HepG2 (cell line): ENCODE measurements at regions not wholly inside any gene's neighbourhood (a gene's known extent, or its start where the extent isn't known, plus 50 kb on each side); places are given as distances from the start of the nearest gene placed in this dataset.

Source experiments
- ATAC-seq: fragments of 200-7000 bp; cut with Tn5 transposase; 3 replicates; pipeline ENCODE4 v1.9.1; 2020; ENCODE audit warnings: mild to moderate bottlenecking, moderate library complexity
- BruUV-seq: library from RNA; stranded (reverse); fragments of 400-500 nt; replicated peaks from 2 replicates; lab custom pipeline; 2021; lab: Mats Ljungman, UMichigan
- CTCF ChIA-PET: fragments of 300-600 bp; formaldehyde crosslinking; extraction: SDS; loops from one replicate; lab custom pipeline; 2021; ENCODE audit warnings: low total read pairs, inconsistent platforms, low intra/inter-chr PET ratio; lab: Yijun Ruan, JAX
- POLR2A ChIA-PET: fragments of 350-600 bp; sonication (Branson Sonifier 250); formaldehyde crosslinking; loops from one replicate; lab custom pipeline; 2020; ENCODE audit warnings: antibody characterized with exemption, inconsistent platforms; lab: Yijun Ruan, JAX
- DNase-seq: peaks from one replicate; pipeline ENCODE4 v3.0.0-alpha.2; 2015; ENCODE audit warnings: low spot score
- FAIRE-seq: peaks from 3 replicates; lab custom pipeline; 2011; peaks lifted over from hg19 to GRCh38; lab: Jason Lieb, UNC
- H2AFZ ChIP-seq: one replicate; pipeline ENCODE4 v1.6.1; 2011; ENCODE audit warnings: low read length, inconsistent platforms
- H3K27ac ChIP-seq: fragments of 300-600 bp; 3 replicates; pipeline ENCODE4 v1.8.0; 2011; ENCODE audit warnings: mixed run types, mild to moderate bottlenecking, mixed read lengths, low read length, inconsistent platforms; ENCODE audit not compliant: insufficient read depth; ENCODE audit errors: extremely low read length
- H3K27me3 ChIP-seq, 2 experiments: fragments of 200-600 bp in 1 of 2; 2 replicates in 1 of 2; 3 replicates in 1 of 2; pipeline versions ENCODE4 v1.6.0 to v1.8.0; 2011; ENCODE audit warnings: low read length in 2 of 2, mild to moderate bottlenecking in 2 of 2, moderate library complexity in 2 of 2, inconsistent platforms in 1 of 2; ENCODE audit not compliant: insufficient read depth in 2 of 2, control insufficient read depth in 1 of 2
- H3K36me3 ChIP-seq, 2 experiments: fragments of 200-600 bp in 1 of 2; replicated peaks in 1 of 2; 2 replicates in 1 of 2; 3 replicates in 1 of 2; pipeline versions ENCODE4 v1.5.1 to v1.8.0; 2011; ENCODE audit warnings: low read length in 2 of 2, inconsistent platforms in 1 of 2; ENCODE audit not compliant: insufficient read depth in 2 of 2, control insufficient read depth in 1 of 2
- H3K4me1 ChIP-seq: 2 replicates; pipeline ENCODE4 v1.5.1; 2012; ENCODE audit warnings: low read length, inconsistent platforms; ENCODE audit not compliant: insufficient read depth
- H3K4me2 ChIP-seq: 2 replicates; pipeline ENCODE4 v1.6.0; 2011; ENCODE audit warnings: low read depth, low read length, inconsistent platforms
- H3K4me3 ChIP-seq, 3 experiments: fragments of 200-600 bp in 1 of 3; sonication (generic), shearing (Covaris generic) in 1 of 3; replicated peaks in 1 of 3; 2 replicates each; pipeline ENCODE4 v1.5.1; 2011 to 2016; ENCODE audit warnings: low read length in 3 of 3, inconsistent platforms in 2 of 3, low read depth in 2 of 3, mild to moderate bottlenecking in 2 of 3, control low read depth in 1 of 3, mixed read lengths in 1 of 3; ENCODE audit not compliant: insufficient read depth in 1 of 3
- H3K79me2 ChIP-seq: one replicate; pipeline ENCODE4 v1.6.1; 2011; ENCODE audit warnings: low read length, inconsistent platforms; ENCODE audit not compliant: insufficient read depth
- H3K9ac ChIP-seq: 2 replicates; pipeline ENCODE4 v1.6.0; 2011; ENCODE audit warnings: mild to moderate bottlenecking, low read depth, low read length, inconsistent platforms; ENCODE audit not compliant: insufficient read depth
- H3K9me3 ChIP-seq: 2 replicates; pipeline ENCODE4 v1.5.1; 2012; ENCODE audit warnings: mild to moderate bottlenecking, low read length
- H4K20me1 ChIP-seq: 2 replicates; pipeline ENCODE4 v1.6.0; 2011; ENCODE audit warnings: inconsistent platforms, mild to moderate bottlenecking, low read length, moderate library complexity; ENCODE audit not compliant: insufficient read depth
- AGO1 ChIP-seq: fragments of 200-400 bp; formaldehyde crosslinking; IDR thresholded peaks from 2 replicates; pipeline ENCODE4 v1.6.1; 2017; ENCODE audit warnings: mild to moderate bottlenecking, low read depth, low read length, moderate library complexity; ENCODE audit not compliant: poor library complexity, severe bottlenecking
- CEBPB ChIP-seq: IDR thresholded peaks from 2 replicates; pipeline ENCODE4 v1.6.1; 2011; ENCODE audit warnings: low read depth, low read length, improper control_type of control experiment, borderline replicate concordance
- CHD4 ChIP-seq: fragments of 200-600 bp; sonication (generic); IDR thresholded peaks from 2 replicates; pipeline ENCODE4 v1.7.0; 2017; ENCODE audit warnings: mild to moderate bottlenecking, low read length, borderline replicate concordance
- ESRRA ChIP-seq: sonication (generic); formaldehyde crosslinking; IDR thresholded peaks from 2 replicates; pipeline ENCODE4 v1.5.1; 2020; ENCODE audit warnings: mild to moderate bottlenecking, low read depth, missing genetic modification reagents
- MTA3 ChIP-seq: sonication (generic); formaldehyde crosslinking; IDR thresholded peaks from 2 replicates; pipeline ENCODE4 v1.4.0; 2020; ENCODE audit warnings: missing genetic modification reagents
- NFE2 ChIP-seq: sonication (generic); formaldehyde crosslinking; IDR thresholded peaks from 2 replicates; pipeline ENCODE4 v1.4.0; 2020; ENCODE audit warnings: missing genetic modification reagents
- NKX3-1 ChIP-seq: sonication (generic); formaldehyde crosslinking; IDR thresholded peaks from 2 replicates; pipeline ENCODE4 v1.5.0; 2020; ENCODE audit warnings: missing genetic modification reagents
- RFX3 ChIP-seq: IDR thresholded peaks from 2 replicates; pipeline ENCODE4 v1.6.1; 2016; ENCODE audit warnings: missing biosample characterization, missing genetic modification reagents
- THYN1 ChIP-seq: sonication (generic); formaldehyde crosslinking; IDR thresholded peaks from 2 replicates; pipeline ENCODE4 v1.8.1; 2023; ENCODE audit warnings: low read depth, mild to moderate bottlenecking, moderate library complexity, missing genetic modification reagents, borderline replicate concordance
- XRCC5 ChIP-seq: fragments of 200-400 bp; formaldehyde crosslinking; optimal IDR thresholded peaks from 2 replicates; pipeline ENCODE3; 2017; ENCODE audit warnings: mild to moderate bottlenecking, low read length
- ZNF225 ChIP-seq: sonication (generic); formaldehyde crosslinking; IDR thresholded peaks from 2 replicates; pipeline ENCODE4 v1.4.0; 2020; ENCODE audit warnings: mild to moderate bottlenecking, missing genetic modification reagents
- ZNF607 ChIP-seq: sonication (generic); formaldehyde crosslinking; IDR thresholded peaks from 2 replicates; pipeline ENCODE4 v1.5.1; 2020; ENCODE audit warnings: missing genetic modification reagents, mild to moderate bottlenecking, borderline replicate concordance
- WGBS: methylation state at CpG from one replicate; pipeline ENCODE4 v1.1.6; 2017; ENCODE audit warnings: low lambda C conversion rate; 5-methylcytosine and 5-hydroxymethylcytosine counted together
- in situ Hi-C: cut with HindIII; loops from 2 replicates; pipeline ENCODE4 v1.10.0; 2017; ENCODE audit warnings: low pct_unique_long_range_greater_than_20kb; ENCODE audit not compliant: extremely low pct_ligation_motif_present
- intact Hi-C: fragments of 100-400 bp; cut with micrococcal nuclease; formaldehyde crosslinking; loops from one replicate; pipeline ENCODE4 v1.10.0; 2022; ENCODE audit not compliant: unreplicated experiment
- TF ChIP-seq, protein P1 (sequence below): sonication (generic); formaldehyde crosslinking; IDR thresholded peaks from 2 replicates; pipeline ENCODE4 v1.4.0; 2020; ENCODE audit warnings: mild to moderate bottlenecking, low read depth, missing genetic modification reagents
- TF ChIP-seq, protein P2 (sequence below): sonication (generic); formaldehyde crosslinking; IDR thresholded peaks from 2 replicates; pipeline ENCODE4 v1.5.0; 2020; ENCODE audit warnings: mild to moderate bottlenecking, missing genetic modification reagents, borderline replicate concordance
- TF ChIP-seq, protein P3 (sequence below): sonication (generic); formaldehyde crosslinking; IDR thresholded peaks from 2 replicates; pipeline ENCODE4 v1.4.0; 2020; ENCODE audit warnings: missing genetic modification reagents, mild to moderate bottlenecking, borderline replicate concordance

DNA sequence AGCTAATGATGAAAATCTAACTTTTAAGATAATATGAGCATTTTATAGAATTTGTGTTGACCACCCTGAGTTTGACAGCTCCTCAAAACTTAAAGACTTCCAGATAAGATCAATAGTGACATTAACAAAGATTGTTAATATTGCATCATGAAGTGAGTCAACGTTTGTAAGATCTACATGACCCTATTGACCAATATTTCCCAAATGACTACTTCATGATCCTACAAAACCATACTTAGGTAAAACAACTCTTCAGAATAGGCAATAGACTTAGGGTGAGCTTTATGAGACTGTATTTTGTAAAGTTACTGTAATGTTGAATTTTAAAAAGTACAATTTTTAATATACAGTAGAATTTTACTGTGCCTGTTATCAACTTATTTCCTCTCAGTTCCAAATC is 422.7 kb upstream of the ALCAM start:
- H3K4me2 ChIP-seq = no peak overlapping the region
- TF ChIP-seq CEBPB = peak; percentile 12; the same call in 1 of the 2 replicates
- TF ChIP-seq RFX3 (CRISPR knock-in tag) = no peak
- TF ChIP-seq CHD4 = no peak
- TF ChIP-seq ZNF225 (CRISPR knock-in tag) = no peak
- no peak for TF ChIP-seq XRCC5
- TF ChIP-seq NKX3-1 (CRISPR knock-in tag) = no peak
- ChIA-PET POLR2A (no interaction called here), CTCF (no interaction called here)
- H3K4me1 ChIP-seq = no peaks in the 10 kb centered on the region
- H3K9me3 ChIP-seq = no peaks in the 10 kb centered on the region
- no peaks in the 10 kb centered on the region for H3K79me2 ChIP-seq
- no peak for DNase-seq
- intact Hi-C loops = no loop called here
- no peaks in the 10 kb centered on the region for H4K20me1 ChIP-seq
- H2AFZ ChIP-seq = no peak overlapping the region
- in situ Hi-C loops = no loop called here
- no peak for ATAC-seq
- no peak overlapping the region for H3K4me3 ChIP-seq
- BruUV-seq = no TSS peak
- 0% methylated on average over 1 of the region's 1 CpG for WGBS
- no peak overlapping the region for H3K27ac ChIP-seq
- H3K36me3 ChIP-seq = no peaks in the 10 kb centered on the region
- no peak for FAIRE-seq
- no peaks in the 10 kb centered on the region for H3K27me3 ChIP-seq
- H3K9ac ChIP-seq = no peak overlapping the region

DNA sequence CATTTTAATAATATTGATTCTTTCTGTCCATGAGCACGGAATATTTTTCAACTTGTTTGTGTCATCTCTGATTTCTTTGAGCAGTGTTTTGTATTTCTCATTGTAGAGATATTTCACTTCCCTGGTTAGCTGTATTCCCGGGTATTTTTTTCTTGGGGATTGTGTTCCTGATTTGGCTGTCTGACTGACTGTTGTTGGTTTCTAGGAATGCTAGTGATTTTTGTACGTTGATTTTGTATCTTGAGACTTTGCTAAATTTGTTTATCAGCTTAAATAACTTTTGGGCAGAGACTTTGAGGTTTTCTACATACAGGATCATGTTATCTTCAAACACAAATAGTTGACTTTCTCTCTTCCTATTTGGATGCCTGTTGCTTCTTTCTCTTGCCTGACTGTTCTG is 418.8 kb upstream of the ALCAM start:
- Histone ChIP-seq H2AFZ (no peak overlapping the region), H3K4me1 (no peaks in the 10 kb centered on the region), H3K36me3 (no peaks in the 10 kb centered on the region), H3K27me3 (no peaks in the 10 kb centered on the region), H3K79me2 (no peaks in the 10 kb centered on the region), H3K9me3 (no peaks in the 10 kb centered on the region), H3K27ac (no peak overlapping the region), H3K9ac (no peak overlapping the region), H4K20me1 (no peaks in the 10 kb centered on the region), H3K4me2 (no peak overlapping the region), H3K4me3 (no peak overlapping the region)
- FAIRE-seq = no peak
- DNase-seq = no peak
- no TSS peak for BruUV-seq
- CTCF ChIA-PET = no interaction called here
- POLR2A ChIA-PET = no interaction called here
- no peak for ATAC-seq
- 17% methylated on average over 3 of the region's 3 CpGs for WGBS
- intact Hi-C loops (no loop called here), in situ Hi-C loops (no loop called here)
- TF ChIP-seq NFE2 (CRISPR knock-in tag) (no peak), AGO1 (no peak), THYN1 (no peak), ESRRA (no peak), ZNF607 (no peak), MTA3 (no peak)
- TF ChIP-seq, protein P1, sequence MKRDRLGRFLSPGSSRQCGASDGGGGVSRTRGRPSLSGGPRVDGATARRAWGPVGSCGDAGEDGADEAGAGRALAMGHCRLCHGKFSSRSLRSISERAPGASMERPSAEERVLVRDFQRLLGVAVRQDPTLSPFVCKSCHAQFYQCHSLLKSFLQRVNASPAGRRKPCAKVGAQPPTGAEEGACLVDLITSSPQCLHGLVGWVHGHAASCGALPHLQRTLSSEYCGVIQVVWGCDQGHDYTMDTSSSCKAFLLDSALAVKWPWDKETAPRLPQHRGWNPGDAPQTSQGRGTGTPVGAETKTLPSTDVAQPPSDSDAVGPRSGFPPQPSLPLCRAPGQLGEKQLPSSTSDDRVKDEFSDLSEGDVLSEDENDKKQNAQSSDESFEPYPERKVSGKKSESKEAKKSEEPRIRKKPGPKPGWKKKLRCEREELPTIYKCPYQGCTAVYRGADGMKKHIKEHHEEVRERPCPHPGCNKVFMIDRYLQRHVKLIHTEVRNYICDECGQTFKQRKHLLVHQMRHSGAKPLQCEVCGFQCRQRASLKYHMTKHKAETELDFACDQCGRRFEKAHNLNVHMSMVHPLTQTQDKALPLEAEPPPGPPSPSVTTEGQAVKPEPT (CRISPR knock-in tag) = no peak
- TF ChIP-seq, protein P2, sequence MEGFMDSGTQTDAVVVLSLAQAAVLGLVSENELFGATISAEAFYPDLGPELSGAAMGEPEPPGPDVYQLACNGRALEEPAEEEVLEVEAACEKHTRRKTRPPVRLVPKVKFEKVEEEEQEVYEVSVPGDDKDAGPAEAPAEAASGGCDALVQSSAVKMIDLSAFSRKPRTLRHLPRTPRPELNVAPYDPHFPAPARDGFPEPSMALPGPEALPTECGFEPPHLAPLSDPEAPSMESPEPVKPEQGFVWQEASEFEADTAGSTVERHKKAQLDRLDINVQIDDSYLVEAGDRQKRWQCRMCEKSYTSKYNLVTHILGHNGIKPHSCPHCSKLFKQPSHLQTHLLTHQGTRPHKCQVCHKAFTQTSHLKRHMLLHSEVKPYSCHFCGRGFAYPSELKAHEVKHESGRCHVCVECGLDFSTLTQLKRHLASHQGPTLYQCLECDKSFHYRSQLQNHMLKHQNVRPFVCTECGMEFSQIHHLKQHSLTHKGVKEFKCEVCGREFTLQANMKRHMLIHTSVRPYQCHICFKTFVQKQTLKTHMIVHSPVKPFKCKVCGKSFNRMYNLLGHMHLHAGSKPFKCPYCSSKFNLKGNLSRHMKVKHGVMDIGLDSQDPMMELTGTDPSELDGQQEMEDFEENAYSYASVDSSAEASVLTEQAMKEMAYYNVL (CRISPR knock-in tag) = no peak
- TF ChIP-seq, protein P3, sequence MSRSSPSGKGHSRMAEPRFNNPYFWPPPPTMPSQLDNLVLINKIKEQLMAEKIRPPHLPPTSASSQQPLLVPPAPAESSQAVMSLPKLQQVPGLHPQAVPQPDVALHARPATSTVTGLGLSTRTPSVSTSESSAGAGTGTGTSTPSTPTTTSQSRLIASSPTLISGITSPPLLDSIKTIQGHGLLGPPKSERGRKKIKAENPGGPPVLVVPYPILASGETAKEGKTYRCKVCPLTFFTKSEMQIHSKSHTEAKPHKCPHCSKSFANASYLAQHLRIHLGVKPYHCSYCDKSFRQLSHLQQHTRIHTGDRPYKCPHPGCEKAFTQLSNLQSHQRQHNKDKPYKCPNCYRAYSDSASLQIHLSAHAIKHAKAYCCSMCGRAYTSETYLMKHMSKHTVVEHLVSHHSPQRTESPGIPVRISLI (CRISPR knock-in tag) = no peak
